ENCODE measurements at regions not wholly inside any gene's neighbourhood (a gene's known extent, or its start where the extent isn't known, plus 50 kb on each side); places are given as distances from the start of the nearest gene placed in this dataset.

DNA sequence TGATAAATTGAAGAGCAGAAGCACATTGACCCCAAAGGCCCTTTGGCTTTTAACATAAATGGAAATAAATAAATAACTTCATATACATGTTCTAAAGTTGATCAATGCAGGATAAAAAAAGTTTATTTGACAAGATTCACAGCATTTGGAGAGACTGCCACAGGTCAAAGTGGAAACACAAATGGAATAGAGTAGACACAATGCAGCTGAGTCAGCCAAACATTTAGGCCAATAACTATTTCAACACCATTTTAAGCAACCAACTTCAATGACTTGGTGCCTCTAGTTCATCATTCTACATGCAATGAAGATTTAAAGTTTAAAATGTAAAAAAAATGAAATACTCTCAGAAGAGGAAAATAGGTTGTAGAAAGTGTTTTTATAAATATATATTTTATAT, 365.2 kb downstream of the FAT4 start:
- no peak overlapping the region for H3K4me3 ChIP-seq
- H3K9me3 ChIP-seq: no peaks in the 10 kb centered on the region
- peaks cover 2% of the 10 kb centered on the region for H3K27me3 ChIP-seq
- intact Hi-C loops (cut with DNase I): no loop called here
- H3K36me3 ChIP-seq: no peaks in the 10 kb centered on the region
- DNase-seq: no peak
- H3K27ac ChIP-seq: no peak overlapping the region
- no peaks in the 10 kb centered on the region for H3K4me1 ChIP-seq (ENCODE audit: insufficient read depth)
- TF ChIP-seq, protein P1, sequence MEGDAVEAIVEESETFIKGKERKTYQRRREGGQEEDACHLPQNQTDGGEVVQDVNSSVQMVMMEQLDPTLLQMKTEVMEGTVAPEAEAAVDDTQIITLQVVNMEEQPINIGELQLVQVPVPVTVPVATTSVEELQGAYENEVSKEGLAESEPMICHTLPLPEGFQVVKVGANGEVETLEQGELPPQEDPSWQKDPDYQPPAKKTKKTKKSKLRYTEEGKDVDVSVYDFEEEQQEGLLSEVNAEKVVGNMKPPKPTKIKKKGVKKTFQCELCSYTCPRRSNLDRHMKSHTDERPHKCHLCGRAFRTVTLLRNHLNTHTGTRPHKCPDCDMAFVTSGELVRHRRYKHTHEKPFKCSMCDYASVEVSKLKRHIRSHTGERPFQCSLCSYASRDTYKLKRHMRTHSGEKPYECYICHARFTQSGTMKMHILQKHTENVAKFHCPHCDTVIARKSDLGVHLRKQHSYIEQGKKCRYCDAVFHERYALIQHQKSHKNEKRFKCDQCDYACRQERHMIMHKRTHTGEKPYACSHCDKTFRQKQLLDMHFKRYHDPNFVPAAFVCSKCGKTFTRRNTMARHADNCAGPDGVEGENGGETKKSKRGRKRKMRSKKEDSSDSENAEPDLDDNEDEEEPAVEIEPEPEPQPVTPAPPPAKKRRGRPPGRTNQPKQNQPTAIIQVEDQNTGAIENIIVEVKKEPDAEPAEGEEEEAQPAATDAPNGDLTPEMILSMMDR (IDR thresholded peaks at IDR 0.05): no peak
- TF ChIP-seq EP300 (IDR thresholded peaks at IDR 0.05): no peak
- TF ChIP-seq POLR2A (IDR thresholded peaks at IDR 0.05): no peak

DNA sequence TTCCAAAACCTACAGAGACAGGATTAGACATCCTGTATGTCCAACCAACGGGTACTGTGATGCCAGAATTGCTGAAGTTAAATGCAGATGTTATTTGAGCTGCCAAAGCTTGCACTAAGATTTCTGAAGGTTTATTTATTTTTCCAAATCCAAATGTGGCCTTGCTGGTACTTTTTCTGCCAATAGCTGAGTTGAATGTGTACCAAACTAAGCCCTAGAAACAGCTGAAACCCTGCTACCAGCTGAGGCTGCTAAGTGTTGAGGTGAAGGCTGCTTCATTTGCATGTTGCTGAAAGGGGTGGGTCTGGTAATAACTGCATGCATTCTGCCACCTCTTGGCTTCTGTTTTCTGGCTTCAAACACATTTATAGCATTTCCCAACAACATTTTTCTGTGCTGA, 366.5 kb downstream of the FAT4 start:
- no peak overlapping the region for H3K4me3 ChIP-seq
- TF ChIP-seq POLR2A (IDR thresholded peaks at IDR 0.05) (no peak), EP300 (IDR thresholded peaks at IDR 0.05) (no peak)
- TF ChIP-seq, protein P1 (IDR thresholded peaks at IDR 0.05): no peak

DNA sequence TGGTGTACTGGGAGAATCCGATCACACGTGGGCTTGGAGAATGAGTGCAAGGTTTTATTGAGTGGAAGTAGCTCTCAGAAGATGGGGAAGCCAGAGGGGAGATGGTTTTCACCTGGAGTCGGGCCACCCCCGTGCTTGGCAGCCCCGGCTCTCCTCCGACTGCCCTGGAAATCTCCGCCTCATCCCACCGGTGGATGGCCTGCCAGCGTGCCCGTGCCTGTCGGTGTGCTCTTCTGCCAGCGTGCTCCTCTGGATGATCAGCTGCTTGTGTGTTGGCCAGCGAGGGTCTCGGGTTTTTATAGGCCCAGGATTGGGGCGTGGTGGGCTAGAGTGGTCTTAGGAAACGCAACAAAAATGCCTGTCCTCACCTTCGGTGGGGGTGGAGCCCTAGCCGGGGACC, 368.0 kb downstream of the FAT4 start:
- Histone ChIP-seq H3K27ac (no peak overlapping the region), H3K27me3 (peaks cover 2% of the 10 kb centered on the region), H3K4me3 (no peak overlapping the region), H3K9me3 (no peaks in the 10 kb centered on the region), H3K4me1 (ENCODE audit: insufficient read depth) (no peaks in the 10 kb centered on the region), H3K36me3 (no peaks in the 10 kb centered on the region)
- WGBS, 3 donors: 95 to 97% (median 95%) methylated on average over 18 of the region's 18 CpGs
- DNase-seq: no peak
- TF ChIP-seq, protein P1 (IDR thresholded peaks at IDR 0.05): no peak
- no peak for TF ChIP-seq EP300 (IDR thresholded peaks at IDR 0.05)
- TF ChIP-seq POLR2A (IDR thresholded peaks at IDR 0.05): no peak
- intact Hi-C loops (cut with DNase I): no loop called here

More for the DNA sequence above, 366.5 kb downstream of the FAT4 start:
- H3K36me3 ChIP-seq: no peaks in the 10 kb centered on the region
- no peaks in the 10 kb centered on the region for H3K9me3 ChIP-seq
- no peaks in the 10 kb centered on the region for H3K4me1 ChIP-seq (ENCODE audit: insufficient read depth)
- WGBS, 3 donors: 57 to 65% (median 61%) methylated on average over 1 of the region's 1 CpG
- DNase-seq: no peak
- peaks cover 2% of the 10 kb centered on the region for H3K27me3 ChIP-seq
- no peak overlapping the region for H3K27ac ChIP-seq
- intact Hi-C loops (cut with DNase I): no loop called here

DNA sequence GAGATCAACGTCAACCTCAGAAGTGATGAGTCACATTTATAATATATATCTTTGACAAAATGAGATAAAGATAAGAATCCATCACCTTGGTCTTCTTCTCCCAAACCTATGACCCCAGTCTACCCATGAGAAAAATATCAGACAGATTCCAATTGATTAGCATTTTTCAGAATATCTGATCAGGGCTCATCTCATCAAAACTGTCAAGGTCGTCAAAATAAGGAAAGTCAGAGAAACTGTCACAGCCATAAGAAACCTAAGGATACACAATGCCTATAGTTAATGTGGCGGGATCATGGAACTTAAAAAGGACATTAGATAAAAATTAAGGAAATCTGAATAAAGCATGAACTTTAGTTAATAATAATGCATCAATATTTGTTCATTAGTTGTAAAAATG, 374.1 kb downstream of the FAT4 start:
- DNase-seq: no peak
- no peak overlapping the region for H3K27ac ChIP-seq
- no peaks in the 10 kb centered on the region for H3K4me1 ChIP-seq (ENCODE audit: insufficient read depth)
- H3K9me3 ChIP-seq: no peaks in the 10 kb centered on the region
- no peaks in the 10 kb centered on the region for H3K36me3 ChIP-seq
- no peak overlapping the region for H3K4me3 ChIP-seq
- intact Hi-C loops (cut with DNase I): no loop called here
- WGBS, 3 donors: 94 to 96% (median 94%) methylated on average over 3 of the region's 3 CpGs
- no peak for TF ChIP-seq POLR2A (IDR thresholded peaks at IDR 0.05)
- TF ChIP-seq, protein P1 (IDR thresholded peaks at IDR 0.05): no peak
- no peak for TF ChIP-seq EP300 (IDR thresholded peaks at IDR 0.05)
- H3K27me3 ChIP-seq: peaks cover under 1% of the 10 kb centered on the region

DNA sequence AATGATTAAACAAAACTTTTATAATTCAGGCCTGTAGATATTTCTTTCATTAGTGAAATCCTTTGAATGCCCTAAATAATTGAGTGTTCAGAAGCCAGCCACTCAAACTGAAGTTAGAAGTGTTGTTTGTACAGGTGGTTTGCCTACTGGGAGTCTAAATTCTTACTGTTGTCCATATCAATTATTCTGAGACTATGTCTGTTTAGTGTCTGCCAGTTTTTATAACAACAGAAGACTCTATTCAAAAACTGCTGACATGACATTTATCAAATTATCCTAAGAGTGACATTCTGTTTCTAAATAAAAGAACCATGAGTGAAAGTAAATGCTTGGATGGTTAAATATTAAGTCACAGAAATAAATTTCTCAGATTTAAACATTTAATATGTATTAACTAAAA, 375.1 kb downstream of the FAT4 start:
- H3K27ac ChIP-seq: no peak overlapping the region
- no peak for DNase-seq
- H3K27me3 ChIP-seq: no peaks in the 10 kb centered on the region
- intact Hi-C loops (cut with DNase I): no loop called here
- H3K36me3 ChIP-seq: no peaks in the 10 kb centered on the region
- H3K4me1 ChIP-seq (ENCODE audit: insufficient read depth): no peaks in the 10 kb centered on the region
- no peak overlapping the region for H3K4me3 ChIP-seq
- TF ChIP-seq EP300 (IDR thresholded peaks at IDR 0.05): no peak
- no peak for TF ChIP-seq POLR2A (IDR thresholded peaks at IDR 0.05)
- TF ChIP-seq, protein P1 (IDR thresholded peaks at IDR 0.05): no peak
- no peaks in the 10 kb centered on the region for H3K9me3 ChIP-seq
